MG63 (cell line): ENCODE measurements at regions not wholly inside any gene's neighbourhood (a gene's known extent, or its start where the extent isn't known, plus 50 kb on each side); places are given as distances from the start of the nearest gene placed in this dataset.
"Not testable (repeated sequence)": the region's sequence is repeated elsewhere in the genome, so short reads cannot be mapped to it uniquely, and the experiment has no call there.

Source experiments
- DNase-seq: peaks from one replicate; pipeline ENCODE4 v3.0.0-alpha.2; 2020
- H3K27me3 ChIP-seq: fragments of 250-450 bp; sonication (Bioruptor Pico); 2 replicates; pipeline ENCODE4 v1.5.1; 2020; ENCODE audit warnings: mild to moderate bottlenecking, moderate library complexity
- H3K36me3 ChIP-seq: fragments of 250-450 bp; sonication (Bioruptor Pico); 2 replicates; pipeline ENCODE4 v1.5.1; 2020; ENCODE audit warnings: mild to moderate bottlenecking, moderate library complexity
- H3K4me3 ChIP-seq: fragments of 250-450 bp; sonication (Bioruptor Pico); 2 replicates; pipeline ENCODE4 v1.5.1; 2020; ENCODE audit warnings: mild to moderate bottlenecking, moderate library complexity
- H3K9me3 ChIP-seq: fragments of 250-450 bp; sonication (Bioruptor Pico); 2 replicates; pipeline ENCODE4 v1.5.1; 2020; ENCODE audit warnings: mild to moderate bottlenecking, moderate library complexity

GRCh38 chr2:84249140-84249539, 209.9 kb downstream of the SUCLG1 start:
- H3K36me3 ChIP-seq: no peaks in the 10 kb centered on the region
- DNase-seq: no peak
- no peaks in the 10 kb centered on the region for H3K9me3 ChIP-seq
- H3K4me3 ChIP-seq: no peak overlapping the region
- H3K27me3 ChIP-seq: no peaks in the 10 kb centered on the region

- DNase-seq: no peak
- H3K9me3 ChIP-seq: no peaks in the 10 kb centered on the region
- no peaks in the 10 kb centered on the region for H3K36me3 ChIP-seq
- H3K27me3 ChIP-seq: no peaks in the 10 kb centered on the region
- no peak overlapping the region for H3K4me3 ChIP-seq
Observed at GRCh38 chr2:84247532-84247931, 211.5 kb downstream of the SUCLG1 start.

- Histone ChIP-seq H3K9me3 (no peaks in the 10 kb centered on the region), H3K27me3 (no peaks in the 10 kb centered on the region), H3K4me3 (no peak overlapping the region), H3K36me3 (no peaks in the 10 kb centered on the region)
- DNase-seq: no peak
Observed at GRCh38 chr2:84243788-84244733, 215.0 kb downstream of the SUCLG1 start.

- Histone ChIP-seq H3K27me3 (no peaks in the 10 kb centered on the region), H3K36me3 (no peaks in the 10 kb centered on the region), H3K4me3 (no peak overlapping the region), H3K9me3 (no peaks in the 10 kb centered on the region)
- no peak for DNase-seq
Observed at GRCh38 chr2:84238907-84239306, 220.2 kb downstream of the SUCLG1 start.

GRCh38 chr2:84236288-84236687, 222.8 kb downstream of the SUCLG1 start:
- no peaks in the 10 kb centered on the region for H3K9me3 ChIP-seq
- no peak for DNase-seq
- H3K36me3 ChIP-seq: no peaks in the 10 kb centered on the region
- no peaks in the 10 kb centered on the region for H3K27me3 ChIP-seq
- no peak overlapping the region for H3K4me3 ChIP-seq

GRCh38 chr2:84234103-84234502, 225.0 kb downstream of the SUCLG1 start:
- DNase-seq: no peak
- no peak overlapping the region for H3K4me3 ChIP-seq
- no peaks in the 10 kb centered on the region for H3K27me3 ChIP-seq
- no peaks in the 10 kb centered on the region for H3K36me3 ChIP-seq
- H3K9me3 ChIP-seq: no peaks in the 10 kb centered on the region

- no peak for DNase-seq
- no peaks in the 10 kb centered on the region for H3K9me3 ChIP-seq
- no peaks in the 10 kb centered on the region for H3K27me3 ChIP-seq
- no peaks in the 10 kb centered on the region for H3K36me3 ChIP-seq
- H3K4me3 ChIP-seq: no peak overlapping the region
Observed at GRCh38 chr2:84231478-84231877, 227.6 kb downstream of the SUCLG1 start.

- Histone ChIP-seq H3K9me3 (no peaks in the 10 kb centered on the region), H3K4me3 (no peak overlapping the region), H3K36me3 (no peaks in the 10 kb centered on the region), H3K27me3 (no peaks in the 10 kb centered on the region)
- no peak for DNase-seq
Observed at GRCh38 chr2:84224121-84224520, 235.0 kb downstream of the SUCLG1 start.

GRCh38 chr2:84223191-84223590, 235.9 kb downstream of the SUCLG1 start:
- Histone ChIP-seq H3K36me3 (no peaks in the 10 kb centered on the region), H3K9me3 (no peaks in the 10 kb centered on the region), H3K27me3 (no peaks in the 10 kb centered on the region), H3K4me3 (no peak overlapping the region)
- DNase-seq: no peak

GRCh38 chr2:84221102-84221501, 238.0 kb downstream of the SUCLG1 start:
- not testable (repeated sequence) for H3K4me3 ChIP-seq, H3K36me3 ChIP-seq, H3K27me3 ChIP-seq, DNase-seq, H3K9me3 ChIP-seq

- Histone ChIP-seq H3K27me3 (no peaks in the 10 kb centered on the region), H3K36me3 (no peaks in the 10 kb centered on the region), H3K9me3 (no peaks in the 10 kb centered on the region), H3K4me3 (no peak overlapping the region)
- no peak for DNase-seq
Observed at GRCh38 chr2:84217456-84217855, 241.6 kb downstream of the SUCLG1 start.

GRCh38 chr2:84214455-84214854, 244.6 kb downstream of the SUCLG1 start:
- DNase-seq: no peak
- Histone ChIP-seq H3K27me3 (no peaks in the 10 kb centered on the region), H3K36me3 (no peaks in the 10 kb centered on the region), H3K9me3 (no peaks in the 10 kb centered on the region), H3K4me3 (no peak overlapping the region)

GRCh38 chr2:84212611-84213314, 246.3 kb downstream of the SUCLG1 start:
- Histone ChIP-seq H3K36me3 (no peaks in the 10 kb centered on the region), H3K27me3 (no peaks in the 10 kb centered on the region), H3K4me3 (no peak overlapping the region), H3K9me3 (no peaks in the 10 kb centered on the region)
- DNase-seq: no peak

- Histone ChIP-seq H3K4me3 (no peak overlapping the region), H3K36me3 (no peaks in the 10 kb centered on the region), H3K9me3 (no peaks in the 10 kb centered on the region), H3K27me3 (no peaks in the 10 kb centered on the region)
- DNase-seq: no peak
Observed at GRCh38 chr2:84209941-84210340, 249.1 kb downstream of the SUCLG1 start.

- DNase-seq: no peak
- no peaks in the 10 kb centered on the region for H3K36me3 ChIP-seq
- H3K4me3 ChIP-seq: no peak overlapping the region
- H3K27me3 ChIP-seq: no peaks in the 10 kb centered on the region
- no peaks in the 10 kb centered on the region for H3K9me3 ChIP-seq
Observed at GRCh38 chr2:84204995-84205394, 254.1 kb downstream of the SUCLG1 start.

GRCh38 chr2:84202166-84202565, 256.9 kb downstream of the SUCLG1 start:
- DNase-seq: no peak
- Histone ChIP-seq H3K27me3 (no peaks in the 10 kb centered on the region), H3K36me3 (no peaks in the 10 kb centered on the region), H3K4me3 (no peak overlapping the region), H3K9me3 (no peaks in the 10 kb centered on the region)

- no peak overlapping the region for H3K4me3 ChIP-seq
- no peak for DNase-seq
- H3K27me3 ChIP-seq: no peaks in the 10 kb centered on the region
- H3K36me3 ChIP-seq: no peaks in the 10 kb centered on the region
- no peaks in the 10 kb centered on the region for H3K9me3 ChIP-seq
Observed at GRCh38 chr2:84201158-84201557, 257.9 kb downstream of the SUCLG1 start.

GRCh38 chr2:84197901-84198300, 261.2 kb downstream of the SUCLG1 start:
- H3K36me3 ChIP-seq: no peaks in the 10 kb centered on the region
- no peaks in the 10 kb centered on the region for H3K9me3 ChIP-seq
- DNase-seq: no peak
- no peak overlapping the region for H3K4me3 ChIP-seq
- H3K27me3 ChIP-seq: no peaks in the 10 kb centered on the region
